Fibroblast of the aortic adventitia (primary cell): ENCODE measurements at regions not wholly inside any gene's neighbourhood (a gene's known extent, or its start where the extent isn't known, plus 50 kb on each side); places are given as distances from the start of the nearest gene placed in this dataset.

Experiments used
- DNase-seq: peaks from one replicate; pipeline ENCODE4 v3.0.0-alpha.2; 2010; ENCODE audit warnings: low read depth
- H3K4me3 ChIP-seq: 2 replicates; pipeline ENCODE4 v1.5.1; 2011; ENCODE audit warnings: low read depth, mild to moderate bottlenecking, control low read depth, low read length, moderate library complexity
- CTCF ChIP-seq: IDR thresholded peaks from 2 replicates; pipeline ENCODE4 v1.5.1; 2011; ENCODE audit warnings: mild to moderate bottlenecking, low read length, control low read depth, inconsistent platforms; ENCODE audit not compliant: insufficient read depth

GRCh38 chr14:71339650-71340415 is 432.6 kb downstream of the PCNX1 start:
- TF ChIP-seq CTCF: no peak
- peak; percentile 17 for DNase-seq
- H3K4me3 ChIP-seq: no peak overlapping the region

- no peak overlapping the region for H3K4me3 ChIP-seq
- no peak for DNase-seq
- TF ChIP-seq CTCF: no peak
Measured at GRCh38 chr14:71341156-71341555, 433.9 kb downstream of the PCNX1 start.

GRCh38 chr14:71343724-71344123 is 436.5 kb downstream of the PCNX1 start:
- TF ChIP-seq CTCF: no peak
- no peak overlapping the region for H3K4me3 ChIP-seq

GRCh38 chr14:71344506-71344905 is 437.2 kb downstream of the PCNX1 start:
- H3K4me3 ChIP-seq: no peak overlapping the region
- no peak for TF ChIP-seq CTCF
- no peak for DNase-seq

More at GRCh38 chr14:71343724-71344123, 436.5 kb downstream of the PCNX1 start:
- DNase-seq: no peak

- no peak overlapping the region for H3K4me3 ChIP-seq
- TF ChIP-seq CTCF: no peak
- no peak for DNase-seq
Measured at GRCh38 chr14:71346685-71347084, 439.4 kb downstream of the PCNX1 start.

GRCh38 chr14:71348394-71348793 is 441.1 kb downstream of the PCNX1 start:
- TF ChIP-seq CTCF: no peak
- H3K4me3 ChIP-seq: no peak overlapping the region
- DNase-seq: no peak

GRCh38 chr14:71348817-71349216 is 441.6 kb downstream of the PCNX1 start:
- DNase-seq: no peak
- no peak overlapping the region for H3K4me3 ChIP-seq
- no peak for TF ChIP-seq CTCF
